Stimulated activated naive B cell treated with anti-CD40 and anti-IgM and Interleukin-4, amounts not matched to agents 10 μg/mL and 1 μg/mL and 100 μg/mL, for 72 hours (primary cell): ENCODE measurements at regions not wholly inside any gene's neighbourhood (a gene's known extent, or its start where the extent isn't known, plus 50 kb on each side); places are given as distances from the start of the nearest gene placed in this dataset.
A peak's percentile ranks its signal among the peaks of the same experiment; 100 is the strongest.

Experiments
- ATAC-seq, 2 donors: fragments of 150-1000 bp; cut with Tn5 transposase; replicated peaks; 2 replicates each; pipeline ENCODE4 v1.10.0; 2021; ENCODE audit warnings: moderate library complexity in 1 of 2
- DNase-seq: peaks from one replicate; pipeline ENCODE4 v3.0.0; 2021
- H3K27ac Mint-ChIP-seq: one replicate; pipeline ENCODE4 v1.8.0; 2022; ENCODE audit warnings: mild to moderate bottlenecking, mixed read lengths
- H3K27me3 Mint-ChIP-seq, 2 donors: one replicate each; pipeline ENCODE4 v1.8.0; 2022; ENCODE audit warnings: mixed read lengths in 2 of 2
- H3K36me3 Mint-ChIP-seq, 2 donors: one replicate each; pipeline ENCODE4 v1.8.0; 2022; ENCODE audit warnings: mixed read lengths in 2 of 2, mild to moderate bottlenecking in 1 of 2
- H3K4me1 Mint-ChIP-seq, 2 donors: one replicate each; pipeline ENCODE4 v1.8.0; 2022; ENCODE audit warnings: mixed read lengths in 2 of 2, mild to moderate bottlenecking in 1 of 2
- H3K4me3 Mint-ChIP-seq, 2 donors: one replicate each; pipeline ENCODE4 v1.8.0; 2022; ENCODE audit warnings: mild to moderate bottlenecking in 2 of 2, mixed read lengths in 2 of 2, moderate library complexity in 1 of 2
- H3K9me3 Mint-ChIP-seq, 2 donors: one replicate each; pipeline ENCODE4 v1.8.0; 2022; ENCODE audit warnings: mixed read lengths in 2 of 2, mild to moderate bottlenecking in 1 of 2

DNA sequence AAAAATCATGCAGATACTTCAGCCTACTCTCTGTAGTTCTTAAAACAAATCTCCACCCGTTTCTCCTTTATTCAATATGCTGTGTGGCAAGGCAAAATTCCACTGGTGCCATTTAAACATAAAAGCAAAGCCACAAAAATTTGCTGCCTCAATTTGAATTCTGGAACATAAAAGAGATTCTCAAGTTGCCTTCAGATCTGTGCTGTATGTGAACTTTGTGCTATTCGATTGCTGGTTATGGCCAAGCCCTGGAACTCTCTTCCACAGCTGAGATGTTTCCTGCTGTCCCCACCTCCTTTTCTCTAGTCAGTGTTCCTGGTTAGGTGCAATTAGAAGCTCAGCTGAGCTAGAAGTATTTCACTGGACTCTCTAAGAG is 395.3 kb upstream of the BTBD3 start:
- Mint-ChIP-seq H3K9me3 (peaks cover 0 to 5% of the 10 kb centered on the region in 2 donors), H3K4me3 (no peak overlapping the region), H3K36me3 (no peaks in the 10 kb centered on the region), H3K4me1 (no peaks in the 10 kb centered on the region), H3K27me3 (no peaks in the 10 kb centered on the region), H3K27ac (no peak overlapping the region)
- ATAC-seq (no peak), DNase-seq (no peak)

DNA sequence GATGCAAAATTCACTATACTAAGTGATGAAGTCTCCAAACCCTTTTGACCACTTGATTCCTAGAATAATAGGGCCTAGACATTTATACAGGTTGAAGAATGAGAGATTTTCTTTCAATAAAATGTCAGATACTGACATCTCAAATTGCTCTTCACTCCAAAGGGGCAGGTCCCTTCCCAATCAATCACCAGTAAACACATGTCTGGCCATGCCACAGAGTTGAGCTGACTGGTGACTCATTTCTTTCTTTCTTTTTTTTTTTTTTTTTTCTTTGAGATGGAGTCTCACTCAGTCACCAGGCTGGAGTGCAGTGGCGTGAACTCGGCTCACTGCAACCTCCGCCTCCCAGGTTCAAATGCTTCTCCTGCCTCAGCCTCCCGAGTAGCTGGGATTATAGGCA is 388.6 kb upstream of the BTBD3 start:
- H3K27me3 Mint-ChIP-seq, result no peaks in the 10 kb centered on the region
- H3K9me3 Mint-ChIP-seq, result peaks cover 6 to 8% of the 10 kb centered on the region in 2 donors
- no peak overlapping the region for H3K4me3 Mint-ChIP-seq

DNA sequence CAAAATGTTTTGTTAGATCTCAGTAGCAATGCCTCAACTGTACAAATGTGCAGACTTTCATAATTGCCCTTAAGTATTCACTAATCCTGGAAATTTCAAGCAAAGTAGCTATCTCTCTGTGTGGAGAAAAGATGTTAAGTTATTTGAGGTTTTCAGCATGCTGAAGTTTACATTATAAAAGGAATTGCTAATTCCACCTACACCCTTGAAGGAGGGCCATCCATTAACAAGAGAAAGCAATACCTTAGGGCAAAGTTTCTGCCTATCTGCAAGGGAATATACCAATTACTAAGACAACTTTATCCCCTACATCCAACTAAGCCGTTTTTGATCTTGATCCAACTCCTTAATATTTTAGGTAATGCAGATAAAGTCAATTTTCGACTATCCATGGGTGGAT is 380.7 kb upstream of the BTBD3 start:
- DNase-seq, result no peak
- no peaks in the 10 kb centered on the region for H3K36me3 Mint-ChIP-seq
- ATAC-seq, result no peak
- H3K27ac Mint-ChIP-seq, result no peak overlapping the region
- H3K9me3 Mint-ChIP-seq, result no peaks in the 10 kb centered on the region
- H3K27me3 Mint-ChIP-seq, result no peaks in the 10 kb centered on the region
- no peaks in the 10 kb centered on the region for H3K4me1 Mint-ChIP-seq
- H3K4me3 Mint-ChIP-seq, result no peak overlapping the region

More for the DNA sequence above, 388.6 kb upstream of the BTBD3 start:
- no peaks in the 10 kb centered on the region for H3K4me1 Mint-ChIP-seq
- H3K36me3 Mint-ChIP-seq, result no peaks in the 10 kb centered on the region
- DNase-seq (no peak), ATAC-seq (no peak)
- H3K27ac Mint-ChIP-seq, result no peak overlapping the region

- H3K27me3 Mint-ChIP-seq, result no peaks in the 10 kb centered on the region
- no peak overlapping the region for H3K27ac Mint-ChIP-seq
- ATAC-seq, result no peak
Observed at GRCh38 chr20:11539450-11539849, 378.2 kb upstream of the BTBD3 start.

GRCh38 chr20:11540558-11540957 is 377.1 kb upstream of the BTBD3 start:
- ATAC-seq (no peak), DNase-seq (no peak)
- Mint-ChIP-seq H3K27me3 (no peaks in the 10 kb centered on the region), H3K27ac (no peak overlapping the region), H3K4me1 (no peaks in the 10 kb centered on the region), H3K4me3 (no peak overlapping the region), H3K9me3 (no peaks in the 10 kb centered on the region), H3K36me3 (no peaks in the 10 kb centered on the region)

More at GRCh38 chr20:11539450-11539849, 378.2 kb upstream of the BTBD3 start:
- Mint-ChIP-seq H3K36me3 (no peaks in the 10 kb centered on the region), H3K4me3 (no peak overlapping the region), H3K9me3 (no peaks in the 10 kb centered on the region), H3K4me1 (no peaks in the 10 kb centered on the region)
- DNase-seq, result no peak

- H3K9me3 Mint-ChIP-seq, result no peaks in the 10 kb centered on the region
- ATAC-seq (no peak), DNase-seq (no peak)
- no peak overlapping the region for H3K4me3 Mint-ChIP-seq
- no peaks in the 10 kb centered on the region for H3K4me1 Mint-ChIP-seq
- no peaks in the 10 kb centered on the region for H3K36me3 Mint-ChIP-seq
- no peak overlapping the region for H3K27ac Mint-ChIP-seq
- no peaks in the 10 kb centered on the region for H3K27me3 Mint-ChIP-seq
Observed at GRCh38 chr20:11542645-11543044, 375.0 kb upstream of the BTBD3 start.

GRCh38 chr20:11544029-11544678 is 373.5 kb upstream of the BTBD3 start:
- ATAC-seq (peak; percentile 50 to 61), DNase-seq (no peak)
- Mint-ChIP-seq H3K27ac (no peak overlapping the region), H3K4me3 (no peak overlapping the region), H3K9me3 (no peaks in the 10 kb centered on the region), H3K36me3 (no peaks in the 10 kb centered on the region), H3K27me3 (no peaks in the 10 kb centered on the region), H3K4me1 (no peaks in the 10 kb centered on the region)

DNA sequence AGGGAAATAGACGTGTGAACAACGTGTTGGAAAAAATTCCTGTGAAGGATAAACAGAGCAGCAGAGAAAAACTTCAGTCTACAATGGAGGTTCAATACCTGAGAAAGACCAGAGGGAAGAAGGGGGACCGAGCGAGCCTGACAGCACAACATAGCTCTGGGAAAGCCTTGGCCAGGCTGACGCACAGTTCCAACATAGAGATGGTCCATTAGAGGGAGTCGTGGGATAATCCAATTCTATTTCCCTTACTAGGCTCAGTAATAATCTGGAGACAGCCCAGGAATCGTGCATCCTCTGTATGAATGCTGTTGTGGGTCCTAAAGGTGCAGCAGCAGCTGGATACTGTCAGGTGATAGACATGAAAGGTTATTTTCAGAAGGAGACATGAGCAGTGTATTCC is 370.8 kb upstream of the BTBD3 start:
- H3K27ac Mint-ChIP-seq, result no peak overlapping the region
- H3K4me1 Mint-ChIP-seq, result no peaks in the 10 kb centered on the region
- no peak overlapping the region for H3K4me3 Mint-ChIP-seq
- no peak for DNase-seq
- ATAC-seq, result no peak
- no peaks in the 10 kb centered on the region for H3K9me3 Mint-ChIP-seq
- no peaks in the 10 kb centered on the region for H3K36me3 Mint-ChIP-seq
- H3K27me3 Mint-ChIP-seq, result no peaks in the 10 kb centered on the region

DNA sequence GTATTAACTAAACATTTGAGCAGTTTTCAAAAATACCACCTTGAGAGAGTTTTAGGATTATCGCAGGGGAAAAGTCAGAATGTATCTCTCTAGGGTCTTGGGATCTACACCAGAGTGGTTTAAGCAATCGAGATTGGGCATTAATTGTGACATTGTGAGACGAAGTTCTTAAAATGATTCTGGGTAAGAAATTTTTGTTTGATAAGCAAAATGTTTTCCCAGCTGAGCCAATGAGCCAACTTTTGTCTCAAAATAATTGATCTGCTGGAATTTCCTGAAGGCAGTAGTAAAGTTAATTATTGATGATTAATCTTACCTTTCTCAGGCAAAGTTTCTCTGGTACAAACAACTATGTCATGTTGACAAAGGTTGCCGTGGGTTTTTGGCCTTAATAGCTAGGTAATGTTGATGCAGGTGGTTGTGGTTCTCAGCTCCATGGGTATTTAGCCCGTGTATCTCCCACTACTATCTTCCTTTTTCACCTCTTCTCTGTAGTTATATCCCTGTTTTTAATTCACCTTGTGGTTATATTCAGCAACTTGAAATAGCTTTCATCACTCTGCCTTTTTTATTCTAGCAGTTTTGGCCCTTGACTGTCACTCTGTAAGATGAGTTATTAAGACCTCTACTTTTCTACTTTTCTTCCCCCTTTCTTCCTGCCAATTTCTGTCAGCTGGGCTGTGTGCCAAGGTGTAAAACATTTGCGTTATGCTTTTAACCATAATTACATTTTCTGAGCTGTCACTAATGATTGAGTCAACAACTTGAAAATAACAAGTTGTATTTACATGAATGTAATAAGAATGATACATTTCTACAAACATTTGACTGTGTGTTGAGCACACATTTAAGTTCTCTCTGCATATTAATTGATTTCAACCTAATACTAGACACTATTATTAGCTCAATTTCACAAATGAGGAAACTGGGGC is 368.3 kb upstream of the BTBD3 start:
- H3K4me3 Mint-ChIP-seq, result no peak overlapping the region
- no peaks in the 10 kb centered on the region for H3K4me1 Mint-ChIP-seq
- ATAC-seq, result no peak
- no peaks in the 10 kb centered on the region for H3K36me3 Mint-ChIP-seq
- H3K27ac Mint-ChIP-seq, result no peak overlapping the region
- H3K27me3 Mint-ChIP-seq, result no peaks in the 10 kb centered on the region
- no peaks in the 10 kb centered on the region for H3K9me3 Mint-ChIP-seq
- no peak for DNase-seq

DNA sequence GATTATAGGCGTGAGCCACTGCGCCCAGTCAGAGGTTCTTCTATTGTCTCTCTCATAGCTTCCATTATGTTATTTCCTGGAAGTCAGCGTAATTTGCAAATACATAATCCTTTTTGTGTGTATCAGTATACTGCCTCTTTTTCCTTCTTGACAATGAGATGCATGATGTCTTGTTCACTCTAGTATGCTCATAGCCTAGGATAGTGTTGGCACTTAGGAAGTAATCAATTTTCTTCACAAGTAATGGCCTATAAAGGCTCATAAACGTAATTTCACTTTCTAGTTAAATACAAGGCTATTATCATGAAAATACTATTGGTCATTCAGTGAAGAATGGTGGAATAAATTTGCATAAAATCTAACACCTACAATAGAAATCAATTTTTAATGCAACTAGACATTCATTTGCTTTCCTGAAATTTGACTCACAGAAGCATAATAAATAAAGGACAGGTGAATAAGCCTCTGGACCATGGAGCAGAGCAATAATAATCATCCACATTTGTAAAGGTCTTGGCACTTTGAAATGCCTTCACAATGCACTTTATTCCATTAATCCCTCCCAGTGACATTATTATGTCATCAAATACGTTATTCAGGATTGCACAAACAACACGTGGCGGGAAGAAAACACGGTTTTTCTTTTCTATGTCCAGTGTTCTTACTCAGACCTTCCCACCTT is 366.9 kb upstream of the BTBD3 start:
- ATAC-seq, result no peak
- Mint-ChIP-seq H3K36me3 (no peaks in the 10 kb centered on the region), H3K27me3 (no peaks in the 10 kb centered on the region), H3K4me1 (no peaks in the 10 kb centered on the region), H3K27ac (no peak overlapping the region), H3K4me3 (no peak overlapping the region), H3K9me3 (no peaks in the 10 kb centered on the region)
- no peak for DNase-seq

DNA sequence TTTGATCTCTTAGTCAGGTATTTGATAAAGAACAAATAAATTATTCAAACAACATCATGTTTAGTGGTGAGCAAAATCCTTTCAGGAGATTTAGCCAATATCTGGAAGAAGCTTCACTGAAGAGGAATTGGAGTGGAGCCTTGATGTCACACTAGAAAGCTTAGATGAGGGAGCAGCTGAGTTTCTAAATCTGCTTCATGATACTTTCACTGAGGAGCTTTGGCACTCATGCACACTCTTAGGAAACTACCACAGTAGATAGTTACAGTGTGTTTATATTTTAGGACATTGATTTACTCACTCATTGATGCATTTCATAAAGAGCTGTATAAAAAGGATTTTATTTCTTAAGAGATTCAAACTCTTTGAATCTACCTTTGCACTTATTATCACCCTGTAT is 366.2 kb upstream of the BTBD3 start:
- no peak for ATAC-seq
- no peak for DNase-seq
- Mint-ChIP-seq H3K4me1 (no peaks in the 10 kb centered on the region), H3K4me3 (no peak overlapping the region), H3K9me3 (no peaks in the 10 kb centered on the region), H3K36me3 (no peaks in the 10 kb centered on the region), H3K27me3 (no peaks in the 10 kb centered on the region), H3K27ac (no peak overlapping the region)

DNA sequence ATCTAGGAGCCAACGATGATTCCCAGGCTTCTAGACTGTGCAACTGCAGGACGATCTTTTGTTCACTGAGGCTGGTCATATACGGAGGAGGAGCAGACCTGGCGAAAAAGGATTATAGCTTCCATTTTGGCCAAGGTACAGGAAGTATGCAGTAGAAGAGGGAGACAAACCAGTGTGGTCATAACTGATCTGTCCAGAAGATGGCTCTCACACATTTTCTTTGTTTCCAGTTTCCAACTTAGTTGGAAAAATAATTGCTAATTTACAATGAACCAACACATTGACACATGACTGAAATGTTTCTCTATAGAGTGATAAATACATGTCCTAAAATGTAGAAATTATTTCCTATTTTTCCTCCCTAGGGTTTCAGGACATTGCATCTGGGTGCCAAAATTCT is 364.1 kb upstream of the BTBD3 start:
- no peak for ATAC-seq
- H3K9me3 Mint-ChIP-seq, result no peaks in the 10 kb centered on the region
- no peak overlapping the region for H3K27ac Mint-ChIP-seq
- no peak for DNase-seq
- H3K4me3 Mint-ChIP-seq, result no peak overlapping the region
- H3K4me1 Mint-ChIP-seq, result no peaks in the 10 kb centered on the region
- H3K27me3 Mint-ChIP-seq, result no peaks in the 10 kb centered on the region
- H3K36me3 Mint-ChIP-seq, result no peaks in the 10 kb centered on the region

GRCh38 chr20:11555510-11555909 is 362.2 kb upstream of the BTBD3 start:
- ATAC-seq, result no peak
- no peak overlapping the region for H3K27ac Mint-ChIP-seq
- no peak overlapping the region for H3K4me3 Mint-ChIP-seq
- H3K27me3 Mint-ChIP-seq, result no peaks in the 10 kb centered on the region
- H3K4me1 Mint-ChIP-seq, result no peaks in the 10 kb centered on the region
- H3K9me3 Mint-ChIP-seq, result no peaks in the 10 kb centered on the region
- no peak for DNase-seq
- no peaks in the 10 kb centered on the region for H3K36me3 Mint-ChIP-seq

DNA sequence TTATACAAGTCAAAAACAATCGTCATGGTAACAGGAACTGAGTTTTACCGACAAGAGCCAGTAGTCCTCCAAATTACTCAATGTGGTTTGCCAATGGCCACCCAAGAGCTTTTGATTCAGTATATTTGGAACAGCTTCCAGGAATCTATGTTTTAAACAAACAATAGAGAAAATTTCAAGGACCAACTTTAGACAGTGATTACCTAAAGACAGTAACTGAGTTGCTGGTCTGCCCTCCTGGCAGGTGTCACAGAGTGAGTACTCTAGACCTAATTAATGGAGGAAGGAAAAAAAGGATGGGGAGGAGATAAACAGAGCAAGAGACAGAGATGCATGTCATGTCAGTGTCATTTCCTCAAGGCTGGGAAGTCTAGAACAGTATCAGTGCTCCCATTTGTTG is 361.3 kb upstream of the BTBD3 start:
- Mint-ChIP-seq H3K27me3 (no peaks in the 10 kb centered on the region), H3K4me1 (no peaks in the 10 kb centered on the region), H3K27ac (no peak overlapping the region), H3K4me3 (no peak overlapping the region), H3K9me3 (no peaks in the 10 kb centered on the region), H3K36me3 (no peaks in the 10 kb centered on the region)
- no peak for DNase-seq
- ATAC-seq, result no peak

DNA sequence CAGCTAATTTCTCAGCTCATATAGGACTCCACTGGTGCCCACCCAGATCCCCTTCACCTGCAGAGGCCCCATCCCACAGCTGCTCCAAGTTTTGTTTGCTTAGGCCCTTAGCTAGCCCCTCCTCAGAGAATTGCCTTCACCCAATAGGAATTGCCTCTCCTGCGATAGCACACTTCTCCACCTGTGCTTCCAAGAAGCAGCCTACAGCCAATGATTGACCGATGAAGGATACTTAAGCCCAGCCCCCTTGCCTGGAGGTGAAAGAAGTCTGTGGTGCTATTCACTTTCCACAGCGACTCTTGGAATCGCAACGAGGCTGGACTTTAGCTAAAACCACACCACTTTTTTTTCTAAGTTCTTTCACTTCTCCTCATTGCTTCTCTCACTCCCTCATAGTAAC is 353.2 kb upstream of the BTBD3 start:
- Mint-ChIP-seq H3K4me1 (no peaks in the 10 kb centered on the region), H3K9me3 (peaks cover 0 to 5% of the 10 kb centered on the region in 2 donors), H3K36me3 (no peaks in the 10 kb centered on the region), H3K27ac (no peak overlapping the region), H3K4me3 (no peak overlapping the region), H3K27me3 (no peaks in the 10 kb centered on the region)
- no peak for ATAC-seq
- DNase-seq, result no peak
